GM12878 (cell line): ENCODE measurements at regions not wholly inside any gene's neighbourhood (a gene's known extent, or its start where the extent isn't known, plus 50 kb on each side); places are given as distances from the start of the nearest gene placed in this dataset.

ENCODE experiments used
- ATAC-seq: fragments of 200-7000 bp; cut with Tn5 transposase; 3 replicates; pipeline ENCODE4 v1.9.1; 2020; ENCODE audit warnings: mild to moderate bottlenecking, moderate library complexity
- BruUV-seq: library from RNA; stranded (reverse); fragments of 400-500 nt; replicated peaks from 2 replicates; lab custom pipeline; 2021; lab: Mats Ljungman, UMichigan
- CTCF ChIA-PET: fragments of 300-600 bp; sonication (Branson Sonifier 250); formaldehyde crosslinking; extraction: SDS; loops from one replicate; lab custom pipeline; 2021; ENCODE audit warnings: inconsistent platforms; lab: Yijun Ruan, JAX
- POLR2A ChIA-PET: fragments of 350-600 bp; formaldehyde crosslinking; extraction: SDS; loops from one replicate; lab custom pipeline; 2021; ENCODE audit warnings: inconsistent platforms; lab: Charles Lee
- RAD21 ChIA-PET: fragments of 300-600 bp; sonication (Branson Sonifier 250); formaldehyde crosslinking; loops from one replicate; lab custom pipeline; 2023; ENCODE audit warnings: antibody characterized with exemption; ENCODE audit not compliant: unreplicated experiment; lab: Charles Lee
- SMC1A ChIA-PET: fragments of 300-600 bp; sonication (Branson Sonifier 250); formaldehyde crosslinking; loops from one replicate; lab custom pipeline; 2023; ENCODE audit not compliant: unreplicated experiment, uncharacterized antibody; lab: Charles Lee
- DNase-seq: peaks from one replicate; pipeline ENCODE4 v3.0.0-alpha.2; 2011; ENCODE audit warnings: low read depth, low spot score
- FAIRE-seq: peaks from 3 replicates; lab custom pipeline; 2011; peaks lifted over from hg19 to GRCh38; lab: Jason Lieb, UNC
- H2AFZ ChIP-seq: 2 replicates; pipeline ENCODE4 v1.6.0; 2011; ENCODE audit warnings: low read depth, low read length, control low read depth; ENCODE audit not compliant: control insufficient read depth
- H3K27ac ChIP-seq: 2 replicates; pipeline ENCODE4 v1.5.1; 2011; ENCODE audit warnings: control low read depth; ENCODE audit not compliant: control insufficient read depth, insufficient read depth
- H3K27me3 ChIP-seq, 2 experiments: replicated peaks in 1 of 2; 2 replicates each; pipeline versions ENCODE4 v1.6.0 to v1.6.1; 2011; ENCODE audit warnings: low read length in 1 of 2; ENCODE audit not compliant: control insufficient read depth in 2 of 2, insufficient read depth in 2 of 2
- H3K36me3 ChIP-seq, 2 experiments: 2 replicates each; pipeline ENCODE4 v1.5.1; 2011; ENCODE audit warnings: low read length in 1 of 2; ENCODE audit not compliant: control insufficient read depth in 2 of 2, insufficient read depth in 2 of 2
- H3K4me1 ChIP-seq: 2 replicates; pipeline ENCODE4 v1.6.1; 2011; ENCODE audit warnings: mild to moderate bottlenecking, low read length, moderate library complexity, mixed read lengths; ENCODE audit not compliant: control insufficient read depth, insufficient read depth
- H3K4me2 ChIP-seq: 2 replicates; pipeline ENCODE4 v1.6.0; 2011; ENCODE audit warnings: control low read depth; ENCODE audit not compliant: control insufficient read depth, insufficient read depth
- H3K4me3 ChIP-seq: fragments of 200-600 bp; sonication (generic); 2 replicates; pipeline ENCODE4 v1.5.1; 2016
- H3K79me2 ChIP-seq: 2 replicates; pipeline ENCODE4 v1.6.0; 2011; ENCODE audit warnings: low read length; ENCODE audit not compliant: control insufficient read depth, insufficient read depth
- H3K9ac ChIP-seq: 2 replicates; pipeline ENCODE4 v1.8.0; 2011; ENCODE audit warnings: low read length, control low read depth, mixed read lengths; ENCODE audit not compliant: control insufficient read depth, insufficient read depth
- H3K9me3 ChIP-seq: replicated peaks from 3 replicates; pipeline ENCODE4 v1.5.1; 2011; ENCODE audit warnings: mild to moderate bottlenecking, low read length; ENCODE audit not compliant: control insufficient read depth, insufficient read depth
- H4K20me1 ChIP-seq: 2 replicates; pipeline ENCODE4 v1.6.0; 2011; ENCODE audit not compliant: control insufficient read depth, insufficient read depth
- CBX5 ChIP-seq: sonication (generic); IDR thresholded peaks from 2 replicates; pipeline ENCODE4 v1.6.1; 2016; ENCODE audit warnings: low read depth, moderate library complexity, mild to moderate bottlenecking, inconsistent platforms
- CREB1 ChIP-seq: IDR thresholded peaks from 2 replicates; pipeline ENCODE4 v1.6.1; 2012; ENCODE audit warnings: low read depth, mild to moderate bottlenecking, inconsistent platforms
- ETV6 ChIP-seq, 2 experiments: fragments of 450-650 bp in 1 of 2; IDR thresholded peaks in 1 of 2; conservative IDR thresholded peaks in 1 of 2; 2 replicates each; pipeline ENCODE4 v1.6.1; 2014; ENCODE audit warnings: antibody characterized with exemption in 1 of 2, borderline replicate concordance in 1 of 2, low read depth in 1 of 2, mild to moderate bottlenecking in 1 of 2, moderate library complexity in 1 of 2
- FOS ChIP-seq: IDR thresholded peaks from 3 replicates; pipeline ENCODE4 v1.6.1; 2011; ENCODE audit warnings: borderline replicate concordance; ENCODE audit not compliant: insufficient read length; ENCODE audit errors: extremely low read depth
- GATAD2B ChIP-seq: fragments of 450-650 bp; conservative IDR thresholded peaks from 2 replicates; pipeline ENCODE4 v1.6.1; 2017; ENCODE audit warnings: low read depth, mild to moderate bottlenecking, moderate library complexity
- IKZF2 ChIP-seq, 2 experiments: fragments of 450-650 bp; IDR thresholded peaks; 2 replicates each; pipeline ENCODE4 v1.6.1; 2017; ENCODE audit warnings: mild to moderate bottlenecking in 2 of 2, moderate library complexity in 2 of 2
- IRF5 ChIP-seq: fragments of 450-650 bp; IDR thresholded peaks from 2 replicates; pipeline ENCODE4 v1.6.1; 2017; ENCODE audit warnings: borderline replicate concordance
- NFIC ChIP-seq: IDR thresholded peaks from 2 replicates; pipeline ENCODE4 v1.6.1; 2012; ENCODE audit warnings: low read depth, mild to moderate bottlenecking, inconsistent platforms, low read length, moderate library complexity
- NFYA ChIP-seq: IDR thresholded peaks from 2 replicates; pipeline ENCODE4 v1.6.1; 2011; ENCODE audit warnings: low read depth, mild to moderate bottlenecking, low read length, improper control_type of control experiment, borderline replicate concordance
- PAX5 ChIP-seq: IDR thresholded peaks from 2 replicates; pipeline ENCODE4 v1.6.1; 2011; ENCODE audit warnings: low read depth, low read length, borderline replicate concordance
- PAX8 ChIP-seq: fragments of 450-650 bp; IDR thresholded peaks from 2 replicates; pipeline ENCODE4 v1.6.1; 2017; ENCODE audit warnings: mild to moderate bottlenecking, moderate library complexity
- ZNF207 ChIP-seq: fragments of 450-650 bp; IDR thresholded peaks from 2 replicates; pipeline ENCODE4 v1.6.1; 2014; ENCODE audit warnings: antibody characterized with exemption, mild to moderate bottlenecking, borderline replicate concordance
- WGBS: methylation state at CpG from one replicate; pipeline ENCODE4 v1.1.6; 2016; ENCODE audit warnings: low lambda C conversion rate; ENCODE audit not compliant: insufficient replicate concordance, insufficient coverage; ENCODE audit errors: missing lambda C conversion rate; 5-methylcytosine and 5-hydroxymethylcytosine counted together
- in situ Hi-C: fragments of 300-500 bp; cut with MboI; formaldehyde crosslinking; loops from 9 replicates; pipeline ENCODE4 v1.14.3; 2018; ENCODE audit warnings: mixed read lengths
- intact Hi-C: fragments of 100-400 bp; cut with micrococcal nuclease; formaldehyde crosslinking; loops from one replicate; pipeline ENCODE4 v1.14.2; 2022; ENCODE audit not compliant: unreplicated experiment

GRCh38 chr7:125775317-125775716 lies 845.7 kb upstream of the POT1 start:
- FAIRE-seq (no peak), ATAC-seq (peak; percentile 30; the same call in 1 of the 3 replicates), DNase-seq (no peak)
- no peaks in the 10 kb centered on the region for H4K20me1 ChIP-seq
- H3K27ac ChIP-seq = no peak overlapping the region
- H2AFZ ChIP-seq = no peak overlapping the region
- TF ChIP-seq PAX5 (no peak), CREB1 (no peak), IRF5 (no peak), PAX8 (no peak), NFIC (no peak), FOS (no peak), IKZF2 (IDR thresholded peaks at IDR 0.05) (no peak), GATAD2B (no peak), CBX5 (no peak), NFYA (no peak), ZNF207 (no peak), ETV6 (conservative IDR thresholded peaks at IDR 0.05 in 1 of 2, IDR thresholded peaks at IDR 0.05 in 1 of 2; ENCODE audit: borderline replicate concordance in 1 of 2, low read depth in 1 of 2) (no peak)
- H3K27me3 ChIP-seq = no peaks in the 10 kb centered on the region
- CTCF ChIA-PET = interaction anchor here (1.2 to 1.6 kb wide), 2 partner anchors 9 kb away, joined by 4 to 7 read pairs; no protein-coding TSS in a partner anchor
- H3K4me1 ChIP-seq = no peaks in the 10 kb centered on the region
- POLR2A ChIA-PET = interaction anchor here (0.6 kb wide), 1 partner anchor 37 kb away, joined by 3 read pairs; no protein-coding TSS in a partner anchor
- 14% methylated on average over 4 of the region's 4 CpGs for WGBS
- H3K36me3 ChIP-seq = no peaks in the 10 kb centered on the region
- H3K79me2 ChIP-seq = no peaks in the 10 kb centered on the region
- in situ Hi-C loops = no loop called here
- H3K4me2 ChIP-seq = no peak overlapping the region
- no peaks in the 10 kb centered on the region for H3K9me3 ChIP-seq
- RAD21 ChIA-PET = no interaction called here
- intact Hi-C loops = no loop called here
- SMC1A ChIA-PET = interaction anchor here (0.9 to 1.4 kb wide), 3 partner anchors 11 to 191 kb away, joined by 3 to 4 read pairs (median 3); no protein-coding TSS in a partner anchor
- BruUV-seq = no TSS peak
- H3K9ac ChIP-seq = no peak overlapping the region
- H3K4me3 ChIP-seq = no peak overlapping the region
